Renal pelvis (tissue), 1 donor: ENCODE measurements at regions not wholly inside any gene's neighbourhood (a gene's known extent, or its start where the extent isn't known, plus 50 kb on each side); places are given as distances from the start of the nearest gene placed in this dataset.
"Not testable (repeated sequence)": the region's sequence is repeated elsewhere in the genome, so short reads cannot be mapped to it uniquely, and the experiment has no call there.

Experiments used
- DNase-seq: peaks from one replicate; pipeline ENCODE4 v3.0.0-alpha.2; 2013

- DNase-seq: no peak
Observed at GRCh38 chr3:78086150-78086549, 1046.3 kb downstream of the ROBO2 start.

GRCh38 chr3:78087134-78087533, 1047.2 kb downstream of the ROBO2 start:
- DNase-seq: no peak

GRCh38 chr3:78088006-78088405, 1048.1 kb downstream of the ROBO2 start:
- DNase-seq: no peak

GRCh38 chr3:78090382-78090781, 1050.5 kb downstream of the ROBO2 start:
- DNase-seq: no peak

- no peak for DNase-seq
Observed at GRCh38 chr3:78091478-78092119, 1051.7 kb downstream of the ROBO2 start.

- not testable (repeated sequence) for DNase-seq
Observed at GRCh38 chr3:78092574-78092973, 1052.7 kb downstream of the ROBO2 start.

- no peak for DNase-seq
Observed at GRCh38 chr3:78096488-78097255, 1056.8 kb downstream of the ROBO2 start.

GRCh38 chr3:78098367-78098766, 1058.5 kb downstream of the ROBO2 start:
- DNase-seq: no peak

GRCh38 chr3:78101384-78101783, 1061.5 kb downstream of the ROBO2 start:
- DNase-seq: no peak

GRCh38 chr3:78108269-78108961, 1068.5 kb downstream of the ROBO2 start:
- DNase-seq: not testable (repeated sequence)

- no peak for DNase-seq
Observed at GRCh38 chr3:78112291-78113010, 1072.6 kb downstream of the ROBO2 start.

GRCh38 chr3:78115983-78116382, 1076.1 kb downstream of the ROBO2 start:
- no peak for DNase-seq

- DNase-seq: no peak
Observed at GRCh38 chr3:78116874-78117273, 1077.0 kb downstream of the ROBO2 start.

- DNase-seq: no peak
Observed at GRCh38 chr3:78123058-78123457, 1083.2 kb downstream of the ROBO2 start.

GRCh38 chr3:78129707-78130106, 1089.8 kb downstream of the ROBO2 start:
- DNase-seq: no peak

GRCh38 chr3:78130741-78131290, 1090.9 kb downstream of the ROBO2 start:
- no peak for DNase-seq

- DNase-seq: no peak
Observed at GRCh38 chr3:78134496-78134895, 1094.6 kb downstream of the ROBO2 start.

GRCh38 chr3:78139166-78139565, 1099.3 kb downstream of the ROBO2 start:
- DNase-seq: no peak

GRCh38 chr3:78140274-78140673, 1100.4 kb downstream of the ROBO2 start:
- no peak for DNase-seq

- no peak for DNase-seq
Observed at GRCh38 chr3:78140866-78141265, 1101.0 kb downstream of the ROBO2 start.

- no peak for DNase-seq
Observed at GRCh38 chr3:78141269-78141668, 1101.4 kb downstream of the ROBO2 start.

- DNase-seq: no peak
Observed at GRCh38 chr3:78143000-78143399, 1103.1 kb downstream of the ROBO2 start.
